SIG-M5 treated with dmso at 0.1 percent for 504 hours (cell line): ENCODE measurements at regions not wholly inside any gene's neighbourhood (a gene's known extent, or its start where the extent isn't known, plus 50 kb on each side); places are given as distances from the start of the nearest gene placed in this dataset.
"Not testable (repeated sequence)": the region's sequence is repeated elsewhere in the genome, so short reads cannot be mapped to it uniquely, and the experiment has no call there.

Source experiments
- DNase-seq: peaks from one replicate; lab custom pipeline; 2025; ENCODE audit not compliant: unreplicated experiment; lab: John Stamatoyannopoulos, UW

GRCh38 chr6:958488-958887 lies 265.5 kb upstream of the EXOC2 start:
- DNase-seq: no peak

GRCh38 chr6:951399-952181 lies 258.7 kb upstream of the EXOC2 start:
- no peak for DNase-seq

- DNase-seq: no peak
Observed at GRCh38 chr6:947235-947934, 254.4 kb upstream of the EXOC2 start.

DNA sequence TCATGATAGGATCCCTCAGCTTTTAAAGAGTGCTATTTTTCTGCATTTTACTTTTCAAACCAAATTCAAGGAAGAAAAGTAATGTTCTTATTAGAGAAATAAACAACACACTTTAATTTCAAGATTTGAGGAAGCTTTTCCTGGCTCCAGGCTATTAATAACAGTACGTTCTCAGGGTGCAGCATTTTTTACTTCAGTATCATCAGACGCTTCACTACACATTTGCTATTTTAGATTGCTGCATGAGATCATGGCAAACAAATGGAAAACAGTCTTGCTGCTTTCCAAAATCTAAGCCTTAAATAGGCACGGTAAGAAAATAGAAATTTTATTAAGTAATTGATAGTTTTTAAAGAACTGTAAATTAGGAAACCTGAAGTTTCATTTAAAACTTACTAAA lies 253.6 kb upstream of the EXOC2 start:
- no peak for DNase-seq

DNA sequence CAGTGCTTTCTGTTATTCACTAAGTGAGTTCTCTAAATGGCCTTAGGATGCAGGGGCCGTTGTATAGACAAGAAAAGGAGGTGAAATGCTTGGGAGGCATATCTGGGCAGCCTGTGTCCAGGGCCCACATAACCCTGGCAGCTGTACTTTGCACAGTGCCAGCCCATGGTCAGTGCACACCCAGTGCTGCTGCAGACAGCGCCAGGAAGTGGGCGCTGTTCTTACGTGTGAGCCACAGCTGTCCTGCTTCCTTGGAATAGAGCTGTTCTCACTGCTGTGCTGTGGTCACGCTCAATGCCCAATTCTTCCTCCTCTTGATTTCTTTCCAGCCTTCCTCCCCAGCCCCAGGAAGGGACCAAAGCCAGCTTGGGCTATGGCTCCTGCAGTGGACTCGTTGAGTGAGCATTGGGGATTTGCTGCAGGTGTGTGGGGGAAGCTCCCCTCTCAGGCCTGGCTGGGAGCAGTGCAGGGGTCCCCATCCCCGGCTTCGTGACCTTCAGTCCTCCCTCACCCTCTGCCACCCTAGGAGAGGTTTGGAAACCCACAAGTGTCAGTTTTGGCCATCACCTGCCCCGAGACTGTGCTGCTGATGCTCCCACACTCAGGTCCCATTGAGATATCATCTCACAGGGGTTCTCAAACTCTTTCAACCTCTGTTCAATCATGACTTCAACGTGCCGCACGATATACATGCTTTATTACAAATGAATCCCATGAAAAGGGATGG lies 246.8 kb upstream of the EXOC2 start:
- DNase-seq: no peak

- no peak for DNase-seq
Observed at GRCh38 chr6:938916-939315, 246.0 kb upstream of the EXOC2 start.

DNA sequence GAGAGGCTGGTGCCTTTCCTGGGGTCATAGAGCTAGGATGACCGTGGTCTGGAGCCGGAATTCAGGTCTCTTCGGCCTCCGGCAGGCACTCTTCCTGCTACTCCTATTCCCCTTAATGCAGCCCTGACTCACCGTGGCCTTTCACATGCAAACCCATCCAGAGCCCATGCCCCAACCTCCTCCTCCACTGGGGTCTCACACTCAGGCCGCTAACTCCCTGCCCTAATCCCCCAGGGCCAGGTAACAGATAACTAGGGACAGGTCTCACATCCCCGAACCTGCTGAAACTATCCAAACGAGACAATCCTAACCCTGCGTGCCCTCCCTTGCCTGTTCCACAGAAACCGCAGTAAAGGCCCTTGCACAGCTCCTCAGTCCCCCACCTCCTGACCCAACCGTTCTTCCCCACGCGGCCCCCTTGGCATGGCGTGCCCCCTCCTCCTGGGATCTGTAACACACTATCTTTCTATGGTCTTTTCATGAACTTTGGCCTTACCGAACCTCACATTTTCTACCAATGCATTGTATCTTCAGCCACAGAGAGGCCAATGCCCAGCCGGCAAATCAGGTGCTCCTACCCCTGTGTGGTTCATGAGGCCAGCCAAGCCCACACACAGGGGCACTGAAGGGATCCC lies 245.4 kb upstream of the EXOC2 start:
- DNase-seq: no peak

- no peak for DNase-seq
Observed at GRCh38 chr6:935582-935981, 242.6 kb upstream of the EXOC2 start.

DNA sequence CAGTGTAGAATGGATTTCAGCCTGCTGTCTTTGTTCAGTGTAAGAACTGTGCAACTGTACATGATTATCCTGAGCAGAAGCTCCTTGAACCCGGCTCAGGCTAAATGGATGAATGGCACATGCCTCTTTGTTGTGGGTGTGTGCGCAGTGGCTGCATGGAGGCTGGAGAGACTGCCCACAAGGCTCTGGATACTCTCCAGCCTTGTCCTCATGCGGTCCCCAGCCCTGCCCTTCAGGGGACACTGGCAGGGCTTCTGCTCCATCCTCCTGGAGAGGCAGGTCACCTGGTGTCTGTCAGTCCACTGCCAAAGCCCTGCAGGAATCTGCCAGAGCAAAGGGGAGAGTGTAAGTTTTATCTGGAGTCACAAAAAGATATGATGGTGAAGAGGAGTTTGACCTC lies 241.7 kb upstream of the EXOC2 start:
- DNase-seq: no peak

DNA sequence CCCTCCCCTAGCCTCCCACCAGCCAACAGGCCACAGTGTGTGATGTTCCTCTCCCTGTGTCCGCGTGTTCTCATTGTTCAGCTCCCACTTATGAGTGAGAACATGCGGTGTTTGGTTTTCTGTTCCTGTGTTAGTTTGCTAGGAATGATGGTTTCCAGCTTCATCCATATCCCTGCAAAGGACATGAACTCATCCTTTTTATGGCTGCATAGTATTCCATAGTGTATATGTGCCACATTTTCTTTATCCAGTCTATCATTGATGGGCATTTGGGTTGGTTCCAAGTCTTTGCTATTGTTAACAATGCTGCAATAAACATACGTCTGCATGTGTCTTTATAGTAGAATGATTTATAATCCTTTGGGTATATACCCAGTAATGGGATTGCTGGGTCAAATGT lies 239.0 kb upstream of the EXOC2 start:
- DNase-seq: not testable (repeated sequence)

DNA sequence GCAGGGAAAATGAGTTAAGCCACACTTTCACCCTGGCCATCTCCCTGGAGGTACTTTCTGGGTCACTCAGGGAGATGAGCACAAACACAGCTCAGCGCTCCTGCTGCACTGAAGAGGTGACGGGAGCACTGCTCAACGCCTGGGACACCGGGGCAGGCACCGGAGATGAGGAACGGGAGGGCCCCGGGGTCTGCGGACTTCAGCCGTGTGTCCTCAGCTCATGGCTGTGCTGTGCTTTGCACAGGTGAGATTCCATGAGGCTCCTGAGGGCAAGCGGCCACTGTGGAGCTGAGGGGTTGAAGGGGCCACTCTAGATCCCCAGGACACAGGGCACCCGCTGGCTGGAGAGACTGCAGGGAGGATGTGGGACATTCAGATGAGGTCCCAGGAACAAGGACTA lies 234.2 kb upstream of the EXOC2 start:
- no peak for DNase-seq

- DNase-seq: no peak
Observed at GRCh38 chr6:925656-926213, 232.8 kb upstream of the EXOC2 start.

DNA sequence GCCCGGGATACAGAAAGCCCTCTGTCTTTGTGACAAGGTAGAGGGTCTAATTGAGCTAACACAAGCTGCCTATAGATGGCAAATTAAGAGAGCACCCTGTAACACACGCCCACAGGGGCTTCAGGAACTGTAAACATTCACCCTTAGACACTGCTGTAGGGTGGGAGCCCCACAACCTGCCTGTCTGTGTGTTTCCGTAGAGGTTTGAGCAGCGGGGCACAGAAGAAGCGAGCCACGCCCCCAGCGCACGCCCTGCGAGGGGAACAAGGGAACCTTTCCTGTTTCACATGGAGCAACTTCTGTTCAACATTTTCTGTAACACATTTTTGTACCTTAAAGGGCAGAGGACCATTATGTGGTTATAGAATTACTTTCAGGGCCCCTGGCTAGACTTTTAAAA lies 231.7 kb upstream of the EXOC2 start:
- DNase-seq: no peak

- DNase-seq: no peak
Observed at GRCh38 chr6:921400-921799, 228.5 kb upstream of the EXOC2 start.

DNA sequence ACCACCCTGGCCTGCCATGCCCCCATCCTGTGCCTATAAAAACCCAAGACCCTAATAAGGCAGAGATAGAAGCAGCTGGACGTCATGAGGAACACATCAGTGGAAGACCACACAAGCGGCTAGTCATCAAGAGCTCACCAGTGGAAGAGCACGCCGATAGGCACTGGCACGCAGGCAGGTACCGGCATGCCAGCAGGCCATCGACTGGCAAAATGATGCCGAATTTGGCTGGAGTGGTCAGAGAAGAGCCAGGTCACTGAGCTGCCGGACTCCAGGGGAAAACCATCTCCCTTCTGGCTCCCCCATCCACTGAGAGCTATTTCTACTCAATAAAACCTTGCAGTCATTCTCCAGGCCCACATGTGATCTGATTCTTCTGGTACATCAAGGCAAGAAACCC lies 227.6 kb upstream of the EXOC2 start:
- no peak for DNase-seq

GRCh38 chr6:919500-919899 lies 226.6 kb upstream of the EXOC2 start:
- DNase-seq: no peak

- DNase-seq: no peak
Observed at GRCh38 chr6:917939-918338, 225.0 kb upstream of the EXOC2 start.

DNA sequence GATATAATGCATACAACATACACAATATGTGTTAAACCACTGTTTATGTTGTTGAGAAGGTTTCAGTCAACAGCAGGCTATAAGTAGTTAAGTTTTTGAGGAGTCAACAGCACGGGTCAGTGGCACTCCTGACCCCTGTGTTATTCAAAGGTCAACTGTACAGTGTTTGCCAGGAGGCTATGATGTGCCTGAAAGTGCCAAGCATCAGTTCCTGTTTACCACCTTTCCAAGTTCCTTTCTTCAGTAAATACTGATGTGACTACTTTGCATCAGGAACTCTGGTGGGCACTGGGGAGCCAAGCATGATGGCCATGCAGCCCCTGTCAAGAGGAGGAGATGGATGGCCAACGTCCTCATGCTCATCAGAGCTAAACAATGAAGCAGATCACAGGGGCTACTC lies 224.4 kb upstream of the EXOC2 start:
- DNase-seq: no peak

- DNase-seq: no peak
Observed at GRCh38 chr6:916131-916530, 223.2 kb upstream of the EXOC2 start.

GRCh38 chr6:912871-913835 lies 220.2 kb upstream of the EXOC2 start:
- DNase-seq: no peak
